Activated CD4-positive, alpha-beta T cell treated with anti-CD3 and anti-CD28 coated beads, Interleukin-2, amount 10 ng/mL, durations not matched to agents 24 days and 14 days (primary cell): ENCODE measurements at regions not wholly inside any gene's neighbourhood (a gene's known extent, or its start where the extent isn't known, plus 50 kb on each side); places are given as distances from the start of the nearest gene placed in this dataset.

Source experiments
- DNase-seq: peaks from one replicate; pipeline ENCODE4 v3.0.0; 2022
- H3K27ac Mint-ChIP-seq: one replicate; pipeline ENCODE4 v1.8.0; 2022; ENCODE audit warnings: mild to moderate bottlenecking, mixed read lengths
- H3K27me3 Mint-ChIP-seq: one replicate; pipeline ENCODE4 v1.8.0; 2022; ENCODE audit warnings: mixed read lengths
- H3K36me3 Mint-ChIP-seq: one replicate; pipeline ENCODE4 v1.8.0; 2022; ENCODE audit warnings: low read depth, mild to moderate bottlenecking, mixed read lengths
- H3K4me1 Mint-ChIP-seq: one replicate; pipeline ENCODE4 v1.8.0; 2021; ENCODE audit warnings: mixed read lengths
- H3K4me3 Mint-ChIP-seq: one replicate; pipeline ENCODE4 v1.8.0; 2022; ENCODE audit warnings: mild to moderate bottlenecking, moderate library complexity, mixed read lengths
- H3K9me3 Mint-ChIP-seq: one replicate; pipeline ENCODE4 v1.8.0; 2021; ENCODE audit warnings: mixed read lengths
- intact Hi-C: fragments of 100-400 bp; cut with micrococcal nuclease; formaldehyde crosslinking; loops from one replicate; pipeline ENCODE4 v1.15.1; 2023

GRCh38 chr7:88700725-88701124 is 58.8 kb upstream of the ZNF804B start:
- DNase-seq = no peak
- no peak overlapping the region for H3K4me3 Mint-ChIP-seq
- H3K9me3 Mint-ChIP-seq = no peaks in the 10 kb centered on the region
- H3K27ac Mint-ChIP-seq = no peak overlapping the region
- H3K4me1 Mint-ChIP-seq = no peaks in the 10 kb centered on the region
- H3K36me3 Mint-ChIP-seq = no peaks in the 10 kb centered on the region
- no peaks in the 10 kb centered on the region for H3K27me3 Mint-ChIP-seq
- intact Hi-C loops = no loop called here

DNA sequence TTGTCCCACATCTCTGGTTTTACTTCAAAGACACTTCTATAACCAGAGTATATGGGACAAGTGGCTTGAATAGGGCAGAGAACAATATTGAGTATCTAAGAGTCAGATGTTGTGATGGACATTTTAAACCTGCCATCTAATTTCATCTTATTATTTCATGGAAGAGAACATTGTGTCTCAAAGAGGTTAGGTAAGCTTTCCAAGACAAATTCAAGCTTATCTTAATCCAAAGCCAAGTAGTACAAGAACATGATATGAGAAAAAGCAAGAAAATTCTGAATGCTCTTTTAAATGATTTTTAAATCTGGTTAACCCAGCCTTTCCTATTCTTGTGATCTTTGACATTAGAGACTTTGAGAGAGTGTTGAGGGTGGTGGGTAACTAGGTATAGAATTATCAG is 65.3 kb upstream of the ZNF804B start:
- no peaks in the 10 kb centered on the region for H3K36me3 Mint-ChIP-seq
- no peak for DNase-seq
- no peaks in the 10 kb centered on the region for H3K4me1 Mint-ChIP-seq
- no peaks in the 10 kb centered on the region for H3K9me3 Mint-ChIP-seq
- no peaks in the 10 kb centered on the region for H3K27me3 Mint-ChIP-seq
- H3K4me3 Mint-ChIP-seq = no peak overlapping the region
- H3K27ac Mint-ChIP-seq = no peak overlapping the region
- intact Hi-C loops = no loop called here

DNA sequence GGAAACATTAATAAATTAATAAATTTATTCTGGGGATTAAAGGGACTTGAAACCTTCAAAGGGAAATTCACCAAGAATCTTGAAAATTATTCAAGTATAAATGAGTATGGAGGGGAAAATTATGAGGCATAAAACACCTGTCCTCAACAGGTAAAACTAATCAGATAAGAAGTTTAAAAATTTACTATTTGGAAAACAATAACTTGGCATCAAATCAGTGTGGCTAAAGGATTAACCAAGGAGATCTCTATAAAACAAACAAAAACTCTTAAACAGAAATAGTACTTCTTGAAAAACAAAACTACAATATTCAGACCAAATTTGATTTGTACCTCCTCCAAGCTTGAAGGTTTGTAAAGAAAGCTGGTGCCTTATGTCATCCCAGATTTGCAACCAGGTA is 66.4 kb upstream of the ZNF804B start:
- Mint-ChIP-seq H3K36me3 (no peaks in the 10 kb centered on the region), H3K4me1 (no peaks in the 10 kb centered on the region), H3K27me3 (no peaks in the 10 kb centered on the region), H3K9me3 (no peaks in the 10 kb centered on the region), H3K27ac (no peak overlapping the region), H3K4me3 (no peak overlapping the region)
- intact Hi-C loops = no loop called here
- no peak for DNase-seq

- Mint-ChIP-seq H3K4me3 (no peak overlapping the region), H3K27me3 (no peaks in the 10 kb centered on the region), H3K4me1 (no peaks in the 10 kb centered on the region), H3K9me3 (no peaks in the 10 kb centered on the region), H3K36me3 (no peaks in the 10 kb centered on the region), H3K27ac (no peak overlapping the region)
- DNase-seq = no peak
- intact Hi-C loops = no loop called here
Observed at GRCh38 chr7:88692493-88692892, 67.0 kb upstream of the ZNF804B start.

DNA sequence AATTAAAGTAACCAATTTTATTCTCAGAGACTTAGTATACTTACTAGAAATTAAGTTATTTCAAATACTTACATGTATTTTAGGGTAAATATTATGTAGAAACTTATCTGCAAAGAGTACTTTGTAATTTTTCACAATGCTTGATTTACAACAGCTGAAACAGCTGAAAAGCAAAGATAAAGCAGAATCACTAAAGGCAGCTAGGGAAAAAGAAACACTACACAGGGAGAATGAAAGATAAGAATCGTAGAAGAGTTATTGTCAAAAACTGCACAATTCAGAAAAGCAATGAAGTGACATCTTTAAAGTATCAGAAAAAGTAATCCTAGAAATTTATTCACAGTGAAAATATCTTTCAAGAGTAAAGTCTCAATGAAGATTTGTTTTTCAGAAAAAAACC is 69.7 kb upstream of the ZNF804B start:
- Mint-ChIP-seq H3K27me3 (no peaks in the 10 kb centered on the region), H3K27ac (no peak overlapping the region), H3K4me3 (no peak overlapping the region), H3K36me3 (no peaks in the 10 kb centered on the region), H3K9me3 (no peaks in the 10 kb centered on the region), H3K4me1 (no peaks in the 10 kb centered on the region)
- intact Hi-C loops = no loop called here
- DNase-seq = no peak

- H3K4me3 Mint-ChIP-seq = no peak overlapping the region
- H3K27me3 Mint-ChIP-seq = no peaks in the 10 kb centered on the region
- intact Hi-C loops = no loop called here
- DNase-seq = no peak
- H3K36me3 Mint-ChIP-seq = no peaks in the 10 kb centered on the region
- no peaks in the 10 kb centered on the region for H3K9me3 Mint-ChIP-seq
- no peak overlapping the region for H3K27ac Mint-ChIP-seq
- H3K4me1 Mint-ChIP-seq = no peaks in the 10 kb centered on the region
Observed at GRCh38 chr7:88688222-88688621, 71.3 kb upstream of the ZNF804B start.

GRCh38 chr7:88686468-88687229 is 72.9 kb upstream of the ZNF804B start:
- Mint-ChIP-seq H3K27ac (no peak overlapping the region), H3K4me3 (no peak overlapping the region), H3K4me1 (no peaks in the 10 kb centered on the region), H3K27me3 (no peaks in the 10 kb centered on the region), H3K9me3 (no peaks in the 10 kb centered on the region), H3K36me3 (no peaks in the 10 kb centered on the region)
- no peak for DNase-seq
- intact Hi-C loops = no loop called here

DNA sequence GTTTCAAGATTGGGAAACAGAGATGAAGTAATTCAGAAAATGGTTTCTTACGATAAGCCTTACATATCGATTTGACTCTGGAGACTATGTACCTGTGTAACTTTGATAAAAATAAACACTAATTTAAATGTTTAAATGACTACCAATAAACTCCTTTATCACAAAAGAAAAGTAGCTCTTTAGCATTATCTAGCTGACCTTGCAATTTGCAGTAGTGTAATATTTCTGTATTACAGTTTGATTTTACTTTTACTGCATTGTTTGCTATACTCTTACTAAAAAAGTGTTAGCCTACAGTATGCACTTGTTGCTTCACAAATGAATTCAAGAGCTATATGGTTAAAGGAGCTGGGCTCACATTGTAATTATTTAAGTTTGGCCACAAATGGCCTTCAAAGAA is 77.8 kb upstream of the ZNF804B start:
- H3K4me1 Mint-ChIP-seq = no peaks in the 10 kb centered on the region
- no peaks in the 10 kb centered on the region for H3K36me3 Mint-ChIP-seq
- H3K9me3 Mint-ChIP-seq = no peaks in the 10 kb centered on the region
- no peaks in the 10 kb centered on the region for H3K27me3 Mint-ChIP-seq
- no peak overlapping the region for H3K27ac Mint-ChIP-seq
- intact Hi-C loops = no loop called here
- no peak for DNase-seq
- no peak overlapping the region for H3K4me3 Mint-ChIP-seq

DNA sequence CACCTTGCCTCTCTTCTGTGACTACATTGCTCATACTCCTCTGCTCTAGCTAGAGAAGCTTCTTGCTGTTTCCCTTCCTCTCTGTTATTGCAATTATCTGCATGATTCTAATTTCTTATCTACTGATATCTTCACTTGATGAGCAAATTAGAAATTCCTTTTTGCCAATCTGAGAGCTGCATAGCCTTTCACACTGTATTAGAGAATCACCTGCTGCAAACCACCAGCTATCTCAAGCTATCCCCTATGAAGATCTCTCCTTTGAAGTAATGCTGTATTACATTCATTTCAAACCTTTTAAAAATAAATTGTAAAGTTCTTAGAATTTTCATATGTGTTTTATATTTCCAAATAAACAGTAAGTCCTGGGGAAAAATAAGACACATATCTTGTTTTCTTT is 89.0 kb upstream of the ZNF804B start:
- Mint-ChIP-seq H3K4me1 (no peaks in the 10 kb centered on the region), H3K27ac (no peak overlapping the region), H3K4me3 (no peak overlapping the region), H3K27me3 (no peaks in the 10 kb centered on the region), H3K9me3 (no peaks in the 10 kb centered on the region), H3K36me3 (no peaks in the 10 kb centered on the region)
- intact Hi-C loops = no loop called here
- no peak for DNase-seq

DNA sequence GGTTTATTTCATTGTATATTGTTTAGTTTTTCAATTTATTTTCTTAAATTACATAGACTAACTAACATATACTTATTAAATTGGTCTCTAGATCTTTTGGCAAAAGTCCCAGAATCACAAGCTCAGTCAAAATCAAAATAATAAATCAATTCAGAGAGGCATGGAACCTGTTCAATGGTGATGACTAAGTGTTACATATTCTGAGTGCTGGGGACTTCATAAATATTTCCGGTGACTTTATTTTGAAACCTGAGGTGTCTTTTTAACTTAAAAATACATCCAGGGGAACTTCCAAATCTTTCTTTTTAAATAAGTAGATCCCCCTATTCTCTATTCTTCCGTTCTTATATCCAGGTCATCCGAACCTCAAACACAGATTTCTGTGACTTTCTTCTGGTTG is 89.6 kb upstream of the ZNF804B start:
- DNase-seq = no peak

GRCh38 chr7:88668591-88668990 is 90.9 kb upstream of the ZNF804B start:
- no peaks in the 10 kb centered on the region for H3K27me3 Mint-ChIP-seq

More for the DNA sequence above, 89.6 kb upstream of the ZNF804B start:
- no peak overlapping the region for H3K27ac Mint-ChIP-seq
- H3K4me3 Mint-ChIP-seq = no peak overlapping the region
- H3K27me3 Mint-ChIP-seq = no peaks in the 10 kb centered on the region
- H3K4me1 Mint-ChIP-seq = no peaks in the 10 kb centered on the region
- no peaks in the 10 kb centered on the region for H3K9me3 Mint-ChIP-seq
- intact Hi-C loops = no loop called here
- H3K36me3 Mint-ChIP-seq = no peaks in the 10 kb centered on the region

DNA sequence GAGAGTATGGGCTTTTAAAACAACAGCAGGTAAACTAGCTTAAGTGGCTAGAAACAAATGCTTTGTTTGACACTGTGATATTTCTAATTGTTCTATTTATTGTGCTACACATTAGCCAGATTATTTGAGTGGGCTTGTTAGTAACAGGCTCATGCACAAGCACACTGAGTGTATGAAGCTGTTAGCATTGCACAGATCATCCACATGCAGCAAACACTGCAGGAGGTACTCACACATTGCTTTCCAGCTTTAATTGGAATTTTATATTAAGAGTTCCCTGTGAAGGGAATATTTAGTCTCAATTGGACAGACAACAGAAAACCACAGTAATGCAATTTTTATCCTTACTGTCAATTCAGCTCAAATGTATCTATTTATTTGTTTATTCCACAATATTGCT is 92.9 kb upstream of the ZNF804B start:
- no peak overlapping the region for H3K27ac Mint-ChIP-seq
- DNase-seq = no peak
- H3K27me3 Mint-ChIP-seq = no peaks in the 10 kb centered on the region
- H3K9me3 Mint-ChIP-seq = no peaks in the 10 kb centered on the region
- no peaks in the 10 kb centered on the region for H3K4me1 Mint-ChIP-seq
- intact Hi-C loops = no loop called here
- no peak overlapping the region for H3K4me3 Mint-ChIP-seq
- no peaks in the 10 kb centered on the region for H3K36me3 Mint-ChIP-seq

More at GRCh38 chr7:88668591-88668990, 90.9 kb upstream of the ZNF804B start:
- intact Hi-C loops = no loop called here
- Mint-ChIP-seq H3K36me3 (no peaks in the 10 kb centered on the region), H3K4me1 (no peaks in the 10 kb centered on the region), H3K4me3 (no peak overlapping the region), H3K9me3 (no peaks in the 10 kb centered on the region), H3K27ac (no peak overlapping the region)
- no peak for DNase-seq

GRCh38 chr7:88665892-88666514 is 93.5 kb upstream of the ZNF804B start:
- intact Hi-C loops = no loop called here
- Mint-ChIP-seq H3K27ac (no peak overlapping the region), H3K27me3 (no peaks in the 10 kb centered on the region), H3K36me3 (no peaks in the 10 kb centered on the region), H3K9me3 (no peaks in the 10 kb centered on the region), H3K4me3 (no peak overlapping the region), H3K4me1 (no peaks in the 10 kb centered on the region)
- DNase-seq = no peak

- no peaks in the 10 kb centered on the region for H3K4me1 Mint-ChIP-seq
- H3K36me3 Mint-ChIP-seq = no peaks in the 10 kb centered on the region
- DNase-seq = no peak
- intact Hi-C loops = no loop called here
- no peak overlapping the region for H3K27ac Mint-ChIP-seq
- H3K9me3 Mint-ChIP-seq = no peaks in the 10 kb centered on the region
- H3K4me3 Mint-ChIP-seq = no peak overlapping the region
- no peaks in the 10 kb centered on the region for H3K27me3 Mint-ChIP-seq
Observed at GRCh38 chr7:88664630-88665233, 94.8 kb upstream of the ZNF804B start.
